Aorta (tissue), 5 donors: ENCODE measurements at regions not wholly inside any gene's neighbourhood (a gene's known extent, or its start where the extent isn't known, plus 50 kb on each side); places are given as distances from the start of the nearest gene placed in this dataset.

Experiments
- ATAC-seq: fragments of 200-7000 bp; cut with Tn5 transposase; one replicate; pipeline ENCODE4 v1.9.1; 2022; ENCODE audit warnings: moderate library complexity; ENCODE audit not compliant: low FRiP score
- DNase-seq, 2 donors: peaks; one replicate each; pipeline ENCODE4 v3.0.0-alpha.2; 2020
- H3K27ac ChIP-seq, 2 donors: one replicate each; pipeline ENCODE4 v1.5.1; 2013; ENCODE audit warnings: low read length in 2 of 2, mild to moderate bottlenecking in 2 of 2, moderate library complexity in 2 of 2, control low read depth in 1 of 2, inconsistent platforms in 1 of 2, low read depth in 1 of 2
- H3K27me3 ChIP-seq, 2 donors: one replicate each; pipeline ENCODE4 v1.6.1; 2013; ENCODE audit warnings: control low read depth in 1 of 2, low read length in 1 of 2, mild to moderate bottlenecking in 1 of 2, moderate library complexity in 1 of 2; ENCODE audit not compliant: insufficient read depth in 2 of 2, control insufficient read depth in 1 of 2
- H3K36me3 ChIP-seq, 2 donors: one replicate each; pipeline ENCODE4 v1.6.1; 2013; ENCODE audit warnings: control low read depth in 1 of 2, low read length in 1 of 2, mild to moderate bottlenecking in 1 of 2; ENCODE audit not compliant: insufficient read depth in 2 of 2, control insufficient read depth in 1 of 2
- H3K4me1 ChIP-seq, 2 donors: one replicate each; pipeline ENCODE4 v1.6.1; 2013; ENCODE audit warnings: low read length in 2 of 2, control low read depth in 1 of 2, mild to moderate bottlenecking in 1 of 2, moderate library complexity in 1 of 2; ENCODE audit not compliant: insufficient read depth in 2 of 2, control insufficient read depth in 1 of 2
- H3K4me3 ChIP-seq, 2 donors: one replicate each; pipeline ENCODE4 v1.5.1; 2013; ENCODE audit warnings: low read length in 2 of 2, control low read depth in 1 of 2, mild to moderate bottlenecking in 1 of 2
- H3K9me3 ChIP-seq: one replicate; pipeline ENCODE4 v1.6.1; 2013; ENCODE audit warnings: mild to moderate bottlenecking, low read length; ENCODE audit not compliant: control insufficient read depth
- WGBS, 2 donors: extraction: QIAGEN DNeasy Blood & Tissue Kit; methylation state at CpG; one replicate each; pipeline ENCODE4 v1.1.7; 2013; 5-methylcytosine and 5-hydroxymethylcytosine counted together
- intact Hi-C, 2 donors: fragments of 100-400 bp; cut with DNase I; formaldehyde crosslinking; loops; one replicate each; pipeline versions ENCODE4 v1.14.2 to v1.15.0; 2022
- donor health status: healthy with polysubstance abuse.
- donor health status: Bipolar disorder and iron deficiency.
- donor health status: DM: no; HTN: no; CAD: no.
- donor health status: DM: no; HTN: no; CAD: no.
- donor health status: DM: yes; HTN: yes; CAD: no.

GRCh38 chr10:3495281-3495680, 289.7 kb downstream of the KLF6 start:
- Histone ChIP-seq H3K4me1 (no peaks in the 10 kb centered on the region), H3K27ac (peak overlapping the region in 1 of 2 donors; percentile 90), H3K36me3 (no peaks in the 10 kb centered on the region), H3K27me3 (no peaks in the 10 kb centered on the region), H3K9me3 (no peaks in the 10 kb centered on the region), H3K4me3 (no peak overlapping the region)
- 66 to 68% methylated on average over 6 of the region's 6 CpGs for WGBS, 2 donors
- intact Hi-C loops, result loop anchor here in 1 of 2 donors (10.0 kb wide), 1 partner anchor 280 kb away; no protein-coding TSS in a partner anchor
- ATAC-seq, result no peak
- no peak for DNase-seq

- Histone ChIP-seq H3K9me3 (no peaks in the 10 kb centered on the region), H3K36me3 (no peaks in the 10 kb centered on the region), H3K27me3 (no peaks in the 10 kb centered on the region), H3K4me1 (no peaks in the 10 kb centered on the region), H3K27ac (peak overlapping the region; percentile 54 to 90), H3K4me3 (no peak overlapping the region)
- DNase-seq (no peak), ATAC-seq (peak; percentile 69)
- intact Hi-C loops, result loop anchor here in 1 of 2 donors (10.0 kb wide), 1 partner anchor 280 kb away; no protein-coding TSS in a partner anchor
- 53 to 61% methylated on average over 11 of the region's 11 CpGs for WGBS, 2 donors
Observed at GRCh38 chr10:3494838-3495230, 290.2 kb downstream of the KLF6 start.

GRCh38 chr10:3494131-3494837, 290.7 kb downstream of the KLF6 start:
- H3K27ac ChIP-seq, result peak overlapping the region; percentile 54 to 90
- intact Hi-C loops, result loop anchor here in 1 of 2 donors (10.0 kb wide), 1 partner anchor 281 kb away; no protein-coding TSS in a partner anchor
- ATAC-seq (peak; percentile 85), DNase-seq (peak in 1 of 2 donors; percentile 79)
- H3K4me1 ChIP-seq, result no peaks in the 10 kb centered on the region
- H3K4me3 ChIP-seq, result no peak overlapping the region
- no peaks in the 10 kb centered on the region for H3K36me3 ChIP-seq
- H3K9me3 ChIP-seq, result no peaks in the 10 kb centered on the region
- 32 to 43% methylated on average over 22 of the region's 22 CpGs for WGBS, 2 donors
- no peaks in the 10 kb centered on the region for H3K27me3 ChIP-seq

GRCh38 chr10:3493621-3494020, 291.4 kb downstream of the KLF6 start:
- no peak overlapping the region for H3K4me3 ChIP-seq
- no peaks in the 10 kb centered on the region for H3K36me3 ChIP-seq
- DNase-seq, result no peak
- H3K27me3 ChIP-seq, result no peaks in the 10 kb centered on the region
- H3K9me3 ChIP-seq, result no peaks in the 10 kb centered on the region
- no peak for ATAC-seq
- 98 to 100% methylated on average over 1 of the region's 1 CpG for WGBS, 2 donors
- intact Hi-C loops, result loop anchor here in 1 of 2 donors (1.0 to 10.0 kb wide), 2 partner anchors 23 to 281 kb away; no protein-coding TSS in a partner anchor
- no peaks in the 10 kb centered on the region for H3K4me1 ChIP-seq
- H3K27ac ChIP-seq, result no peak overlapping the region

GRCh38 chr10:3491571-3491970, 293.4 kb downstream of the KLF6 start:
- no peak overlapping the region for H3K4me3 ChIP-seq
- 73 to 74% methylated on average over 4 of the region's 4 CpGs for WGBS, 2 donors
- no peaks in the 10 kb centered on the region for H3K36me3 ChIP-seq
- ATAC-seq (no peak), DNase-seq (no peak)
- no peaks in the 10 kb centered on the region for H3K27me3 ChIP-seq
- no peak overlapping the region for H3K27ac ChIP-seq
- H3K9me3 ChIP-seq, result no peaks in the 10 kb centered on the region
- no peaks in the 10 kb centered on the region for H3K4me1 ChIP-seq
- intact Hi-C loops, result loop anchor here in 1 of 2 donors (10.0 kb wide), 1 partner anchor 283 kb away; no protein-coding TSS in a partner anchor

- Histone ChIP-seq H3K27ac (no peak overlapping the region), H3K36me3 (no peaks in the 10 kb centered on the region), H3K4me1 (no peaks in the 10 kb centered on the region), H3K4me3 (no peak overlapping the region), H3K9me3 (no peaks in the 10 kb centered on the region), H3K27me3 (no peaks in the 10 kb centered on the region)
- intact Hi-C loops, result no loop called here
- 74 to 97% methylated on average over 4 of the region's 4 CpGs for WGBS, 2 donors
- ATAC-seq (no peak), DNase-seq (no peak)
Observed at GRCh38 chr10:3487228-3487627, 297.8 kb downstream of the KLF6 start.

GRCh38 chr10:3486346-3487065, 298.5 kb downstream of the KLF6 start:
- no peak for ATAC-seq
- H3K27ac ChIP-seq, result no peak overlapping the region
- intact Hi-C loops, result no loop called here
- no peaks in the 10 kb centered on the region for H3K4me1 ChIP-seq
- WGBS, 2 donors, result 86 to 88% methylated on average over 12 of the region's 12 CpGs
- no peaks in the 10 kb centered on the region for H3K27me3 ChIP-seq
- DNase-seq, result no peak
- no peaks in the 10 kb centered on the region for H3K9me3 ChIP-seq
- H3K4me3 ChIP-seq, result no peak overlapping the region
- H3K36me3 ChIP-seq, result no peaks in the 10 kb centered on the region

GRCh38 chr10:3485057-3485686, 299.8 kb downstream of the KLF6 start:
- no peak overlapping the region for H3K27ac ChIP-seq
- H3K4me1 ChIP-seq, result no peaks in the 10 kb centered on the region
- ATAC-seq (no peak), DNase-seq (no peak)
- H3K27me3 ChIP-seq, result no peaks in the 10 kb centered on the region
- intact Hi-C loops, result no loop called here
- no peaks in the 10 kb centered on the region for H3K36me3 ChIP-seq
- no peak overlapping the region for H3K4me3 ChIP-seq
- WGBS, 2 donors, result 93 to 95% methylated on average over 15 of the region's 15 CpGs
- H3K9me3 ChIP-seq, result no peaks in the 10 kb centered on the region
